ENCODE measurements at regions not wholly inside any gene's neighbourhood (a gene's known extent, or its start where the extent isn't known, plus 50 kb on each side); places are given as distances from the start of the nearest gene placed in this dataset.
"Not testable (repeated sequence)": the region's sequence is repeated elsewhere in the genome, so short reads cannot be mapped to it uniquely, and the experiment has no call there.

GRCh38 chr6:9795880-9796279 lies 619.0 kb downstream of the TFAP2A start:
- no peak for DNase-seq

GRCh38 chr6:9789201-9789600 lies 625.7 kb downstream of the TFAP2A start:
- DNase-seq: no peak

- DNase-seq: no peak
These were observed 630.1 kb downstream of the TFAP2A start for GRCh38 chr6:9784786-9785185.

- no peak for DNase-seq
These were observed 631.3 kb downstream of the TFAP2A start for GRCh38 chr6:9783567-9783966.

GRCh38 chr6:9766240-9766915 lies 648.5 kb downstream of the TFAP2A start:
- no peak for DNase-seq

GRCh38 chr6:9761220-9761619 lies 653.7 kb downstream of the TFAP2A start:
- DNase-seq: no peak

- DNase-seq: no peak
These were observed 660.4 kb downstream of the TFAP2A start for GRCh38 chr6:9754515-9754914.

GRCh38 chr6:9745966-9746365 lies 668.9 kb downstream of the TFAP2A start:
- no peak for DNase-seq

- no peak for DNase-seq
These were observed 669.4 kb downstream of the TFAP2A start for GRCh38 chr6:9745476-9745875.

- DNase-seq: no peak
These were observed 670.8 kb downstream of the TFAP2A start for GRCh38 chr6:9744119-9744518.

GRCh38 chr6:9732056-9732455 lies 682.8 kb downstream of the TFAP2A start:
- no peak for DNase-seq

- DNase-seq: not testable (repeated sequence)
These were observed 689.1 kb downstream of the TFAP2A start for GRCh38 chr6:9725776-9726175.

- DNase-seq: no peak
These were observed 697.3 kb downstream of the TFAP2A start for GRCh38 chr6:9717568-9717967.

GRCh38 chr6:9711365-9711764 lies 703.5 kb downstream of the TFAP2A start:
- DNase-seq: no peak

GRCh38 chr6:9710574-9710973 lies 704.3 kb downstream of the TFAP2A start:
- DNase-seq: no peak

- DNase-seq: no peak
These were observed 706.3 kb downstream of the TFAP2A start for GRCh38 chr6:9708600-9708999.

GRCh38 chr6:9704989-9705388 lies 709.9 kb downstream of the TFAP2A start:
- DNase-seq: no peak

- DNase-seq: no peak
These were observed 712.0 kb downstream of the TFAP2A start for GRCh38 chr6:9702914-9703313.

- DNase-seq: no peak
These were observed 715.0 kb downstream of the TFAP2A start for GRCh38 chr6:9699888-9700287.

GRCh38 chr6:9697263-9697931 lies 717.5 kb downstream of the TFAP2A start:
- DNase-seq: no peak

GRCh38 chr6:9690388-9690787 lies 724.5 kb downstream of the TFAP2A start:
- no peak for DNase-seq

GRCh38 chr6:9680727-9681126 lies 734.1 kb downstream of the TFAP2A start:
- DNase-seq: not testable (repeated sequence)

- DNase-seq: no peak
These were observed 739.8 kb downstream of the TFAP2A start for GRCh38 chr6:9675122-9675521.

GRCh38 chr6:9659848-9660247 lies 755.0 kb downstream of the TFAP2A start:
- no peak for DNase-seq

- DNase-seq: no peak
These were observed 756.9 kb downstream of the TFAP2A start for GRCh38 chr6:9657994-9658393.
